HEK293 (cell line): ENCODE measurements at regions not wholly inside any gene's neighbourhood (a gene's known extent, or its start where the extent isn't known, plus 50 kb on each side); places are given as distances from the start of the nearest gene placed in this dataset.
"Not testable (repeated sequence)": the region's sequence is repeated elsewhere in the genome, so short reads cannot be mapped to it uniquely, and the experiment has no call there.

Source experiments
- CTCF ChIP-seq: fragments of 450-650 bp; formaldehyde crosslinking; IDR thresholded peaks from 2 replicates; pipeline ENCODE4 v1.5.1; 2016; ENCODE audit warnings: missing biosample characterization, missing genetic modification characterization
- ZBTB21 ChIP-seq: fragments of 450-650 bp; formaldehyde crosslinking; IDR thresholded peaks from 2 replicates; pipeline ENCODE4 v1.5.1; 2017; ENCODE audit warnings: missing biosample characterization, missing genetic modification characterization
- ZFP3 ChIP-seq: fragments of 450-650 bp; formaldehyde crosslinking; IDR thresholded peaks from 2 replicates; pipeline ENCODE4 v1.5.1; 2016; ENCODE audit warnings: low read depth, missing biosample characterization, missing genetic modification characterization
- ZFP41 ChIP-seq: fragments of 450-650 bp; formaldehyde crosslinking; IDR thresholded peaks from 2 replicates; pipeline ENCODE4 v1.5.1; 2016; ENCODE audit warnings: missing biosample characterization, missing genetic modification characterization, borderline replicate concordance
- ZNF138 ChIP-seq: fragments of 450-650 bp; formaldehyde crosslinking; IDR thresholded peaks from 2 replicates; pipeline ENCODE4 v1.5.1; 2016; ENCODE audit warnings: missing biosample characterization, missing genetic modification characterization, borderline replicate concordance
- ZNF148 ChIP-seq: fragments of 450-650 bp; formaldehyde crosslinking; IDR thresholded peaks from 2 replicates; pipeline ENCODE4 v1.5.0; 2017; ENCODE audit warnings: missing biosample characterization, missing genetic modification characterization, borderline replicate concordance
- ZNF280D ChIP-seq: fragments of 450-650 bp; formaldehyde crosslinking; IDR thresholded peaks from 2 replicates; pipeline ENCODE4 v1.5.1; 2016; ENCODE audit warnings: missing biosample characterization, missing genetic modification characterization
- ZNF555 ChIP-seq: fragments of 450-650 bp; formaldehyde crosslinking; conservative IDR thresholded peaks from 2 replicates; pipeline ENCODE4 v1.5.1; 2017; ENCODE audit warnings: missing biosample characterization, mild to moderate bottlenecking, missing genetic modification characterization, inconsistent platforms
- ZNF707 ChIP-seq: fragments of 450-650 bp; formaldehyde crosslinking; IDR thresholded peaks from 2 replicates; pipeline ENCODE4 v1.5.1; 2016; ENCODE audit warnings: missing biosample characterization, missing genetic modification characterization

GRCh38 chr5:163340378-163340777, 97.0 kb upstream of the CCNG1 start:
- not testable (repeated sequence) for TF ChIP-seq ZBTB21 (tag by site-specific recombination); ZNF555; ZNF138; ZNF280D (tag by site-specific recombination); ZFP3 (tag by site-specific recombination); CTCF (tag by site-specific recombination); ZFP41 (tag by site-specific recombination); ZNF148 (tag by site-specific recombination); ZNF707 (tag by site-specific recombination)
